Muscle of leg (tissue), 3 donors: ENCODE measurements at regions not wholly inside any gene's neighbourhood (a gene's known extent, or its start where the extent isn't known, plus 50 kb on each side); places are given as distances from the start of the nearest gene placed in this dataset.
A peak's percentile ranks its signal among the peaks of the same experiment; 100 is the strongest.
"Not testable (repeated sequence)": the region's sequence is repeated elsewhere in the genome, so short reads cannot be mapped to it uniquely, and the experiment has no call there.

ENCODE experiments used
- DNase-seq: peaks from one replicate; pipeline ENCODE4 v3.0.0; 2013
- H3K27ac ChIP-seq: one replicate; pipeline ENCODE4 v1.5.1; 2013; ENCODE audit warnings: mild to moderate bottlenecking, low read length, control low read depth
- H3K27me3 ChIP-seq: one replicate; pipeline ENCODE4 v1.6.1; 2013; ENCODE audit warnings: low read length; ENCODE audit not compliant: control insufficient read depth, insufficient read depth
- H3K36me3 ChIP-seq: one replicate; pipeline ENCODE4 v1.6.1; 2013; ENCODE audit warnings: low read length; ENCODE audit not compliant: control insufficient read depth, insufficient read depth
- H3K4me1 ChIP-seq: one replicate; pipeline ENCODE4 v1.6.1; 2013; ENCODE audit warnings: low read length; ENCODE audit not compliant: control insufficient read depth, insufficient read depth
- H3K4me3 ChIP-seq: one replicate; pipeline ENCODE4 v1.5.1; 2013; ENCODE audit warnings: low read length, control low read depth
- H3K9me3 ChIP-seq: replicated peaks from 2 replicates; pipeline ENCODE4 v1.6.1; 2013; ENCODE audit warnings: low read depth, low read length; ENCODE audit not compliant: control insufficient read depth
- whole genome bisulfite sequencing: methylation state at CpG from one replicate; pipeline ENCODE4 v1.1.5; 2013; ENCODE audit warnings: missing lambda C conversion rate; ENCODE audit not compliant: insufficient coverage; 5-methylcytosine and 5-hydroxymethylcytosine counted together

GRCh38 chr12:25695574-25695973 is 142.5 kb upstream of the LMNTD1 start:
- Histone ChIP-seq H3K36me3 (no peaks in the 10 kb centered on the region), H3K4me3 (no peak overlapping the region), H3K4me1 (peaks cover 4% of the 10 kb centered on the region), H3K27ac (no peak overlapping the region), H3K9me3 (peaks cover 3% of the 10 kb centered on the region), H3K27me3 (no peaks in the 10 kb centered on the region)
- DNase-seq: peak; percentile 92
- WGBS: 33% methylated on average over 2 of the region's 4 CpGs

- no peaks in the 10 kb centered on the region for H3K4me1 ChIP-seq
- H3K4me3 ChIP-seq: no peak overlapping the region
- no peak overlapping the region for H3K27ac ChIP-seq
- no peak for DNase-seq
- no peaks in the 10 kb centered on the region for H3K27me3 ChIP-seq
- peaks cover 3% of the 10 kb centered on the region for H3K9me3 ChIP-seq
- no peaks in the 10 kb centered on the region for H3K36me3 ChIP-seq
- no CpG with 5 or more reads among the region's 2 CpGs for WGBS
Measured at GRCh38 chr12:25698772-25699171, 145.7 kb upstream of the LMNTD1 start.

- H3K4me3 ChIP-seq: no peak overlapping the region
- DNase-seq: no peak
- WGBS: no CpG with 5 or more reads among the region's 1 CpG
- H3K9me3 ChIP-seq: peaks cover 3% of the 10 kb centered on the region
- no peaks in the 10 kb centered on the region for H3K36me3 ChIP-seq
- H3K4me1 ChIP-seq: no peaks in the 10 kb centered on the region
- no peak overlapping the region for H3K27ac ChIP-seq
- H3K27me3 ChIP-seq: no peaks in the 10 kb centered on the region
Measured at GRCh38 chr12:25699454-25699853, 146.4 kb upstream of the LMNTD1 start.

GRCh38 chr12:25701290-25701689 is 148.2 kb upstream of the LMNTD1 start:
- Histone ChIP-seq H3K27ac (no peak overlapping the region), H3K4me3 (no peak overlapping the region), H3K27me3 (no peaks in the 10 kb centered on the region), H3K9me3 (peaks cover 4% of the 10 kb centered on the region), H3K4me1 (no peaks in the 10 kb centered on the region), H3K36me3 (no peaks in the 10 kb centered on the region)
- no peak for DNase-seq
- WGBS: 81% methylated on average over 3 of the region's 4 CpGs

- Histone ChIP-seq H3K27ac (no peak overlapping the region), H3K9me3 (peaks cover 13% of the 10 kb centered on the region), H3K36me3 (no peaks in the 10 kb centered on the region), H3K4me1 (no peaks in the 10 kb centered on the region), H3K4me3 (no peak overlapping the region), H3K27me3 (no peaks in the 10 kb centered on the region)
- WGBS: no CpG with 5 or more reads among the region's 3 CpGs
- DNase-seq: no peak
Measured at GRCh38 chr12:25702553-25702952, 149.5 kb upstream of the LMNTD1 start.

GRCh38 chr12:25705261-25705660 is 152.2 kb upstream of the LMNTD1 start:
- no peak overlapping the region for H3K4me3 ChIP-seq
- no CpG with 5 or more reads among the region's 1 CpG for WGBS

GRCh38 chr12:25706646-25707045 is 153.6 kb upstream of the LMNTD1 start:
- DNase-seq: peak; percentile 88

More at GRCh38 chr12:25705261-25705660, 152.2 kb upstream of the LMNTD1 start:
- H3K27me3 ChIP-seq: no peaks in the 10 kb centered on the region
- peaks cover 17% of the 10 kb centered on the region for H3K9me3 ChIP-seq
- no peaks in the 10 kb centered on the region for H3K36me3 ChIP-seq
- H3K4me1 ChIP-seq: no peaks in the 10 kb centered on the region
- no peak for DNase-seq
- H3K27ac ChIP-seq: no peak overlapping the region

GRCh38 chr12:25707056-25707455 is 154.0 kb upstream of the LMNTD1 start:
- Histone ChIP-seq H3K4me1 (peaks cover 2% of the 10 kb centered on the region), H3K27me3 (no peaks in the 10 kb centered on the region), H3K9me3 (peaks cover 17% of the 10 kb centered on the region), H3K27ac (no peak overlapping the region), H3K4me3 (no peak overlapping the region), H3K36me3 (no peaks in the 10 kb centered on the region)
- DNase-seq: no peak

More at GRCh38 chr12:25706646-25707045, 153.6 kb upstream of the LMNTD1 start:
- not testable (repeated sequence) for H3K4me3 ChIP-seq, H3K36me3 ChIP-seq, H3K4me1 ChIP-seq, H3K27ac ChIP-seq, H3K27me3 ChIP-seq
- peaks cover 17% of the 10 kb centered on the region for H3K9me3 ChIP-seq

GRCh38 chr12:25708661-25709060 is 155.6 kb upstream of the LMNTD1 start:
- 80% methylated on average over 1 of the region's 2 CpGs for WGBS
- H3K4me1 ChIP-seq: peaks cover 3% of the 10 kb centered on the region
- no peak overlapping the region for H3K27ac ChIP-seq
- DNase-seq: no peak
- H3K27me3 ChIP-seq: no peaks in the 10 kb centered on the region
- peaks cover 17% of the 10 kb centered on the region for H3K9me3 ChIP-seq
- H3K4me3 ChIP-seq: no peak overlapping the region
- no peaks in the 10 kb centered on the region for H3K36me3 ChIP-seq

GRCh38 chr12:25710128-25710527 is 157.0 kb upstream of the LMNTD1 start:
- Histone ChIP-seq H3K27me3 (no peaks in the 10 kb centered on the region), H3K4me3 (no peak overlapping the region), H3K4me1 (peaks cover 3% of the 10 kb centered on the region), H3K36me3 (no peaks in the 10 kb centered on the region), H3K9me3 (peaks cover 17% of the 10 kb centered on the region), H3K27ac (no peak overlapping the region)
- WGBS: no CpG with 5 or more reads among the region's 2 CpGs
- DNase-seq: peak; percentile 96

GRCh38 chr12:25710938-25711605 is 158.0 kb upstream of the LMNTD1 start:
- peak overlapping the region; percentile 26 for H3K27ac ChIP-seq
- DNase-seq, H3K27me3 ChIP-seq, H3K4me1 ChIP-seq, H3K36me3 ChIP-seq, H3K4me3 ChIP-seq: not testable (repeated sequence)
- WGBS: 73% methylated on average over 3 of the region's 3 CpGs
- H3K9me3 ChIP-seq: peaks cover 17% of the 10 kb centered on the region
